Esophagus squamous epithelium (tissue), 4 donors: ENCODE measurements at regions not wholly inside any gene's neighbourhood (a gene's known extent, or its start where the extent isn't known, plus 50 kb on each side); places are given as distances from the start of the nearest gene placed in this dataset.

Experiments
- POLR2A ChIP-seq, 4 donors: fragments of 450-650 bp; IDR thresholded peaks; one replicate each; pipeline ENCODE4 v1.6.1; 2017; ENCODE audit warnings: antibody characterized with exemption in 4 of 4, mild to moderate bottlenecking in 4 of 4, moderate library complexity in 3 of 4
- TF ChIP-seq, protein P1 (sequence below), 6 experiments: fragments of 450-650 bp in 4 of 6; fragments of 200-600 bp in 2 of 6; sonication (generic) in 2 of 6; IDR thresholded peaks; one replicate each; pipeline ENCODE4 v1.5.1; 2016 to 2019; ENCODE audit warnings: antibody characterized with exemption in 6 of 6, mild to moderate bottlenecking in 4 of 6, moderate library complexity in 4 of 6

GRCh38 chr7:9796241-9796640 lies 1177.4 kb upstream of the PHF14 start:
- TF ChIP-seq, protein P1, sequence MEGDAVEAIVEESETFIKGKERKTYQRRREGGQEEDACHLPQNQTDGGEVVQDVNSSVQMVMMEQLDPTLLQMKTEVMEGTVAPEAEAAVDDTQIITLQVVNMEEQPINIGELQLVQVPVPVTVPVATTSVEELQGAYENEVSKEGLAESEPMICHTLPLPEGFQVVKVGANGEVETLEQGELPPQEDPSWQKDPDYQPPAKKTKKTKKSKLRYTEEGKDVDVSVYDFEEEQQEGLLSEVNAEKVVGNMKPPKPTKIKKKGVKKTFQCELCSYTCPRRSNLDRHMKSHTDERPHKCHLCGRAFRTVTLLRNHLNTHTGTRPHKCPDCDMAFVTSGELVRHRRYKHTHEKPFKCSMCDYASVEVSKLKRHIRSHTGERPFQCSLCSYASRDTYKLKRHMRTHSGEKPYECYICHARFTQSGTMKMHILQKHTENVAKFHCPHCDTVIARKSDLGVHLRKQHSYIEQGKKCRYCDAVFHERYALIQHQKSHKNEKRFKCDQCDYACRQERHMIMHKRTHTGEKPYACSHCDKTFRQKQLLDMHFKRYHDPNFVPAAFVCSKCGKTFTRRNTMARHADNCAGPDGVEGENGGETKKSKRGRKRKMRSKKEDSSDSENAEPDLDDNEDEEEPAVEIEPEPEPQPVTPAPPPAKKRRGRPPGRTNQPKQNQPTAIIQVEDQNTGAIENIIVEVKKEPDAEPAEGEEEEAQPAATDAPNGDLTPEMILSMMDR (IDR thresholded peaks at IDR 0.05), result no peak
- no peak for TF ChIP-seq POLR2A (IDR thresholded peaks at IDR 0.05)
